GM12875 (cell line): ENCODE measurements at regions not wholly inside any gene's neighbourhood (a gene's known extent, or its start where the extent isn't known, plus 50 kb on each side); places are given as distances from the start of the nearest gene placed in this dataset.

Experiments used
- H3K4me3 ChIP-seq: one replicate; pipeline ENCODE4 v1.5.1; 2011; ENCODE audit warnings: low read depth, low read length, control low read depth
- TF ChIP-seq, protein P1 (sequence below): IDR thresholded peaks from 2 replicates; pipeline ENCODE4 v1.5.1; 2011; ENCODE audit warnings: low read depth, mild to moderate bottlenecking, control low read depth, inconsistent platforms, low read length, moderate library complexity, borderline replicate concordance; ENCODE audit not compliant: insufficient read depth

DNA sequence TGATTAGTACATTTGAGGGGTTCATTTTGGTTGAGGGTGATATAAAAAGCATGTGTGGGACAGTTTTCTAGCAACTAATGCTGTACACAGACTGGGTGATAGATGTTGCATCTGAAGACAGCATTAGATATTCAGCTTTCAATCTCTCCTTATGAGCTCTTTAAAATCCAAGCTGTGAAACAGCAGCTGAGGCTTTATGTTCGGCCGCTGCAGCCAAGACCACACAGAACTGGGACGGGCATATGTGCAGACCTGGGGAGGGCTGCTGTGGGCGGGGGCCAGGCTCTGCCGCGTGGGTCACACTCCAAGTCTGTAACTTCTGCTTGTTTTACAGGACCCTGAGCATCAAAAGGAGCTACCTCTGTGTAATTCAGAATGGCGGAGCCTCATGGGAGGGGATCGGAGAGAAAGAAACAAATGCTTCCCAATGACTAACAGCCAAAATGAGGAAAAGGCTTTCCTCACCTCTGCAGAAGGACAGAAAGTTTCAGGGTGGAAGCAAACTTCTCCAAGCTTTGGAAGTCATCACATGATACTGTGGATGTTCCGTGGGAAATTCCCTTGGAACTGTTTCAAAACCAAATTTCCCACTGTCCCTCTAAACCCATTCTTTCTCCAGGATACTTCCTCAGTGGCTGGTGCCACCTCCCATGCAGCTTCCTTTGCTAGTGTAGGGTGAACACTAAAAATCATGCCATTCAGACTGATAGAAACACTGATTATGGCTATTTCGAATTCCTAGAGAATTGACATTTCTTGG is 711.9 kb upstream of the ID2 start:
- H3K4me3 ChIP-seq = no peak overlapping the region
- TF ChIP-seq, protein P1, sequence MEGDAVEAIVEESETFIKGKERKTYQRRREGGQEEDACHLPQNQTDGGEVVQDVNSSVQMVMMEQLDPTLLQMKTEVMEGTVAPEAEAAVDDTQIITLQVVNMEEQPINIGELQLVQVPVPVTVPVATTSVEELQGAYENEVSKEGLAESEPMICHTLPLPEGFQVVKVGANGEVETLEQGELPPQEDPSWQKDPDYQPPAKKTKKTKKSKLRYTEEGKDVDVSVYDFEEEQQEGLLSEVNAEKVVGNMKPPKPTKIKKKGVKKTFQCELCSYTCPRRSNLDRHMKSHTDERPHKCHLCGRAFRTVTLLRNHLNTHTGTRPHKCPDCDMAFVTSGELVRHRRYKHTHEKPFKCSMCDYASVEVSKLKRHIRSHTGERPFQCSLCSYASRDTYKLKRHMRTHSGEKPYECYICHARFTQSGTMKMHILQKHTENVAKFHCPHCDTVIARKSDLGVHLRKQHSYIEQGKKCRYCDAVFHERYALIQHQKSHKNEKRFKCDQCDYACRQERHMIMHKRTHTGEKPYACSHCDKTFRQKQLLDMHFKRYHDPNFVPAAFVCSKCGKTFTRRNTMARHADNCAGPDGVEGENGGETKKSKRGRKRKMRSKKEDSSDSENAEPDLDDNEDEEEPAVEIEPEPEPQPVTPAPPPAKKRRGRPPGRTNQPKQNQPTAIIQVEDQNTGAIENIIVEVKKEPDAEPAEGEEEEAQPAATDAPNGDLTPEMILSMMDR = no peak

- TF ChIP-seq, protein P1 = no peak
- H3K4me3 ChIP-seq = no peak overlapping the region
Measured at GRCh38 chr2:7971248-7971647, 710.6 kb upstream of the ID2 start.

DNA sequence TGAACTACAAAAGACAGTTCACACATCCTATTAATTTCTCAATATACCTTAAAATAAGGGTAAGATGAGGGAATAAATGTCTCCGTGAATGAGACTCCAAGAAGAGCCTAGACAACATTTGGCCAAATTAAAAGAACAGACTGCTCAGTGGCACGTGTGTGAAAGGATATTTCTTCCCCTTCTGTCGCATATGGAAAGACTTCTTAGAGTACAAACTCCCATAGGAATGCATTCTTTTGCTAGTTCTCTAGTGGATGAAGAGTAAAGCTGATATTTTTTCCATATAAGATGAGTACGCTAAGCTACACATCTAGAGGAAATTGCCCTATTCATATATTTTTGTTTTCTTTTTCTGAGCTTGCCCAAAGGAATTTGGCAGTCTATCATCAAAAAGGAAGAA is 710.0 kb upstream of the ID2 start:
- TF ChIP-seq, protein P1 = no peak
- H3K4me3 ChIP-seq = no peak overlapping the region

- TF ChIP-seq, protein P1 = no peak
Measured at GRCh38 chr2:7972670-7973069, 709.2 kb upstream of the ID2 start.

DNA sequence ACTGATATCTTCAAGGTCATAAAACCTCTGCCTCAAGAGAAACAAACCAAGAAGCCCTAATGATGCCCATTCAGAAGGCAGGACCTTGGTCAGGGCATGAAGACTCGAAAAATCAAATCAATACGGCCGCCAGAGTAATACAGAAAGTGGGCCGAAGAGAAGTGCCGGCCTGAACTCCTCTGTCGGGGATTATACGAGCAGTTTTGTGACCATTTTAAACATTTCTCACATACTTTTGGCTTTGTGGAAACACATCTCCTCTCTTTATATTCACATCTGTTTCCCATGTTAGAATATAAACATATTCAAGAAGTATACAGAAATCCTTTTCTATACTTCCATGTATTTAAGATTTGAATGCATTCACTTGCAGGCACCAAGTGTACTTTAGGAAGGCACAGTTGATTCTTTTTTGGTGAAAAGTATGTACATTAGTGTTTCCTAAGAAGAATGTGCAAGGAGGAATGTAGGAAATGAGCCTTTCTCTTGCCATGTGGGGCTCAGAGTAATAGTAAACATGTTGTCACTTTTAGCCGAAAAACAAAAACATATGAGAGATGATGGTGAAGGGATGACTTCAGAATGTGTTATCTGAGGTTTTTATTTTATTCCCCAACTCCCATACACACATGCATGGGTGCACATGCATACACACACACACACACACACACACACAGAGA is 707.9 kb upstream of the ID2 start:
- no peak overlapping the region for H3K4me3 ChIP-seq
- TF ChIP-seq, protein P1 = no peak

More at GRCh38 chr2:7972670-7973069, 709.2 kb upstream of the ID2 start:
- H3K4me3 ChIP-seq = no peak overlapping the region

DNA sequence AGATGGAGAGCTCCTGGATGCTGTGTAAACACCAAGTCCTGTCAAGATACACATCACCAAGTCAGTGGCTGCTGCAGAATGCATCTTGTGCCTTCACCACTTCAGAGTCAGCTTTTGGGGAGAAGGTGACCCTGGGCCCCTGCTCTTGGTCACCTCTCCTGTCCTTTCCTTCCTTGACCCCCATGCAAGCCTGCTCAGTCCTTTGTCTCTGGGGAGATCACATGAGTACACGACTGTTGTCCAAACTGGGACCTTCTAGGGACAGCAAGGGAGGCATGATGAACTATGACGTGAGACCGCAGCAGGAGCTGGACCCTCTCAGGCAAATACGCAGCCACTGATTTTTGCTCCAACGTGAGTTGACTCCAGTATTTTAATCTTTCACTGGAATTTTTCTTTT is 706.9 kb upstream of the ID2 start:
- TF ChIP-seq, protein P1 = no peak
- no peak overlapping the region for H3K4me3 ChIP-seq

DNA sequence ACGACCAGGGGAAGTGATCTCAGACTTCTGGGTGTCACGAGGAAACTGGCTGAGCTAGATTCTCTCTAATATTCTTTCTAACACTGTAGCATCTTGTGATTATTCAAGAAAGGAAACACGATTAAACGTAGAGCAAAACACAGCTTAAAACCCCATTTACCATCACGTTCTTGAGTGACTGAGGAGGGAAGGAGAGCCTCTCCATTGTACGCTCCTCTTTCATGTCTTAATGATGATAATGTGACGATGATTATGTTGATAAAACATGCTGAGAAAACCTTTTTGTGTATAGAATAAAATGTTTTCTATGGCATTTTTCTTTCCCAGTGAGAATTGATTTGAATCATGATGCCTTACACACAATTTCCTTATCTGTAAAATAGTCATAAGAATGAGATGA is 705.6 kb upstream of the ID2 start:
- TF ChIP-seq, protein P1 = no peak
- H3K4me3 ChIP-seq = no peak overlapping the region
